HG03469 (cell line): ENCODE measurements at regions not wholly inside any gene's neighbourhood (a gene's known extent, or its start where the extent isn't known, plus 50 kb on each side); places are given as distances from the start of the nearest gene placed in this dataset.

ENCODE experiments used
- ATAC-seq: cut with Tn5 transposase; IDR thresholded peaks from one replicate; pipeline ENCODE4 v1.9.1; 2021; ENCODE audit warnings: mild to moderate bottlenecking, moderate library complexity, moderate number of reproducible peaks; ENCODE audit not compliant: unreplicated experiment

GRCh38 chr13:53463106-53463505 is 434.5 kb downstream of the OLFM4 start:
- ATAC-seq, result no peak

DNA sequence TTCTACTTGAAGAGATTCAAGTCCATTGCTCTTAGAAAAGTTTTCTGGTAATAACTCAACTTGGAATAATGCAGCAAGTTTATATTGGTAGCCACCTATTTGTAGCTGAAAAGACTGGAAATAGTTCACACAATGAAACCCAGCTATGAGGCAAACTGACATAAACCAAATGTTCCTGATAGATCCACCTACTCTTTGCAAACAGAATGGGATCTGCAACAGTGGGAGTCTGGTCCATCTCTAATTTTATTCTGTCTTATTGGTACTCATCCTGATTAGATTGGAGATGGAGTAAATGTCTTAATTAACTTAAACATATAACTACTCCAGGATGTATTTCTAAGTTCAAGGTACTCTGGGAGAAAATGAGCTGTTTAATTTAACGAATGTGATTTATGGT is 438.0 kb downstream of the OLFM4 start:
- no peak for ATAC-seq

DNA sequence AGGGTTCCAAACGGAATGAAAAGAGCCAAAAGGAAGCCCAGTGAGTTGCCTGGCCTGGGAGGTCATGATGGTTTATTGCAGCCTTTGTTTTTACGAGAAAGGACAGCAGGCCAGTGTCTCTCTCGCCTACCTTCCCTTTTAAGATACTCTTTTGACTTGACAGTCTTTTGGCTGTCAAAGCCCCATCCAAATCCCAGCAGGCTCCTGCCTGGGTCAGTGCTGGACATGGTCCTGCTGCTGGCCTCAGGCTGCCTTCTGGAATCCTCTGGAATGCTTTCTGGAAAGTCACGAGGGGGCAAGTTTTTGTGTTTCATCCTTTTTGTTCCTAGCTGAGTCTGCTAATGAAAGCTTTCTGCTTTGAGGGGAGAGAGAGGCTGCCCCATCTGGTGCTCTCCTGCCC is 444.8 kb downstream of the OLFM4 start:
- ATAC-seq, result no peak

DNA sequence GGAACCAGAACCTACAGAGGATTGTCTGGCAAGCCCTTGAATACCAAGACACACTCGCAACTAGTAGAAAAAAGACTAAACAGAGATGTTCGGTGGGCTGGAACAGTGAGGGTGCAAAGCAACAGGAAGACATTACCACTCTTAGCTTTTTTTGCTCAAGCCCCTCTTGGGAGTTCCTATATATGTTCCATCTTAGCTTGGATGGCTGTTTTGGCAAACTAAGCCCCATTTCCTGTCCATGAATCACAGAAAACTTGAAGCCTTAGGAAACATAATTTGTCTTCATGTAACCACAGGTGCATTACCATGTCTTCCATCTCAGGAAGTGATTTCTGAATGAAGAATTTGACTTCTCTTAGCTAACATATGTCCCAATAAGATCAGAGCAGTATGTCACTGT is 446.3 kb downstream of the OLFM4 start:
- no peak for ATAC-seq

DNA sequence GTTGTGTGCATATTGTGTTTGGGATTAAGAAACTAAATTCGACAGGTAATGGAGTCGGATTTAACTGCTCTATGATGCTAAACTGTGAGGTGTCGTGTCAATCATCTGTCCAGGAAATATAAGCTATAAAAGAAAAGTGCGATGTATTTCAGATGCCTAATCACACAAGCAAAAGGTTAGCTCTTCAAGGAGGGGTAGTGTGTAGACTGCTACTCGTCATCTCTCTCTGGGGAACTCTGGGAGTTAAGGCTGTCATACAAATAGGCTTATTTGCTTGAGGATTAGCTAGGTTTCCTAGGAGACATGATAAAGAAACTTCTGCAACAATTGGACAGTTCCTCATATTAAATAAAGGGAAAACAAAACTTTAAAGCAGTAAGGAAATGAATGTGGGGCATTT is 462.1 kb downstream of the OLFM4 start:
- ATAC-seq, result no peak

DNA sequence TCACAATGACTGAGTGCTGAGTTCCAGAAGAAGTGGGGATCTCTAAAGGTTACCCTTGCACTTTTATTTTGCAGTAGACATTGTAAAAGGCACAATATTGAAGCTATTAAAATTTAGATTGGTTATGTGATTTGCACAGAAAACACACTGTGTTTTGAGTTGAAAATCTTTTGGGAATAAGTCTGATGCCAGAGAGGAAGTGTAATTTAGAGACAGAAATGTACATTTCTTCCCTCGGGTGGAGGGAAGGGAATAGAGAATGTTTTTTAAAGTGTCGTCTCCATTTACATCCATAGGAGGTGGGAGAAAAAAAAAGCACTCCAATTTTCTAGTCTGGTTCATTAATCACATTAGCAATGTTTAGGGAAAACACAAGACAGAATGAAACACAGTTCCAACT is 465.8 kb downstream of the OLFM4 start:
- no peak for ATAC-seq

DNA sequence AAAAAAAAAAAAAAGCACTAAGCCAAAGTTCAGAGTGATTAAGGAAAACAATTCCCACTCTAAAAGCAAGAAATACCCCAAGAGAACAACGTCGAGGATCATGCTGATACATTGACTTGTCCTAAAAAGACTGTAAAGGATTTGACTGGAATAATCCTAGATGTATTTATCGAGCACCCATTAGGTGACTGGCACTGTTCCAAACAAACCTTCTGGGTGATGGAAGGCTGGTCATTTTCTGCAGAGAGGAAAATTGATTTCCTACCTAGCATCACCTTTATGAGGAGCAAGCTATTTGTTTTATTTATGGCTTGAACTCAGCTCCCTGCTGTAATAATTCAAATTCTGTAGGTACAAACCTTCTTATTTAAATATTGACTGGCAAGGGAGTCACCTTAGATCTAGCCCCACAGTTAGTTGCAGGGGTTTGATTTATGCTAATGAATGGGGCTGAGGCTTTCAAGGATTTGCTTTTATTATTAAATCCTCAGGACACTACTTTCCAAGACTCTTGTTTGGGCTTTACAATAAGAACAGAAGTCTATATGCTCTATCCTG is 471.0 kb downstream of the OLFM4 start:
- ATAC-seq, result no peak

GRCh38 chr13:53501387-53501786 is 472.8 kb downstream of the OLFM4 start:
- no peak for ATAC-seq

DNA sequence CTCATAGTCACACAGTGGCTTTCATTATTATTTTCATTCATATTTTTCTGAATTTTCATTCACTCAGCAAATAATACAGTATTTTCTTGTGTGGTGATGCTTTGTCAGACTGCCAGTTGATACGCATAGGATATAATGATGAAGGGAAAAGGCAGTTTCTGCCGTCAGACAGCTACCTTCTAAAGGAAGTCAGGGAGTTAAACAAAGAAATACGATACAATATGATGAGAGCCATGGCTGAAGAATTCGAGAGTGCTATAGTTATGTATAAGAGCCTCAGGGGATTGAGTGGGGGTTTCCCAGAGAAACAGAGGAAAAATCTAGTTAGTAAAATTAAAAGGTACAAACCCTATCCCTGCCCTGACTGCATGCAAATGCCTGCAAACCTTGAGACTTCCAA is 479.1 kb downstream of the OLFM4 start:
- no peak for ATAC-seq

GRCh38 chr13:53512635-53513034 is 484.0 kb downstream of the OLFM4 start:
- ATAC-seq, result no peak

DNA sequence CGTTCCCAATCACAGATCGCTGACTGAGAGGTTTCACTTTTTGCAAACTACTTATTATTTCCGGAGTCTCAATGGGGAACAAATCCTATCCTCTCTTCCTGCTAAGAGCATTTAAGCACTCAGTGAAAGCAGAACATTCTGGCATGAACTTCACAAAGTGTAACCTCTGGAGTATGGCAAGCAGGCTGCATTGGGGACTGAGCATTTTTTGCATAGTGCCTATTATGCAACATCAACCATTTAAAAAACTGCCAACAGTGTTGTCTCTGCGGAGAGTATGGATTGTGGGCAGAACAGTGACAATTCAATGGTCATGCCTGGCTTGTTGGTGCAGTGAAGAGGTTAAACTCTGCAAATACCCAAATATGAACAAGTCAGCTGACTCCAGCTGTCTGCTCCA is 484.6 kb downstream of the OLFM4 start:
- ATAC-seq, result no peak

DNA sequence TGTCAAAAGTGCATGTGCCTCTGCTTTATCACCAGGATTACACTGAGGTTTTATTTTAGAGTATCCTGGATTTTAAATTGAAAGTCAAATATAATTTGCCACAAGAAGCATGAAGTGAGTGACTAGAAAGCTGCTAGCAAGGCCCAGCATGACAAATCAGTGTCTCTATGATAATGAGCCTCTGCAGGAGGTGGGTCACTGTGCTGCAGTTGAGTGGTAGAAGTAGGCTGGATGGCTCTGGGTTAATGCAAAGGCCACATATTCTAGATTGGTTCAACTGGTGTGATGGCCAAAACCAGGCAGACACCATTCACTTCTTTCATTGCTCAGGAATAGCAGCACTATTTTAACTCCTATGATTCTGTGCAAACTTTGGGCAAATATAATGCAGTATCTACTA is 491.5 kb downstream of the OLFM4 start:
- no peak for ATAC-seq

DNA sequence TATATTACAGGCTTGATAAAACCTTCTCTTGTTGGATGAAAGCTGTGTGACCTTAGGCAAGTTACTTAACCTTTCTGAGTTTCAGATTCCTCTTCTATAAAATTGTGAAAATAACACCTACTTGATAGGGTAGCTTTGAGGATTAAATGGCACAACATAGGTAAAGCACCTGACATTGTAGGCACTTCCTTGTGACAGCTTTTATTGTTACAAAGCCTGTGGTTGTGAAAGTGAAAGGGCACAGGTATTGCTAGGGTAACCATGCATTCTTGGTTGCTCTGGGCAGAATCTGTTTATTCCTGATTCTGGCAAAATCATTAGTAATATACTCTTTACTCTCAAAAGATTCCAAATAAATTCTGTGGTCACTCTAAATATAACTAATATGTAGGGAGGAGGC is 493.4 kb downstream of the OLFM4 start:
- ATAC-seq, result no peak

DNA sequence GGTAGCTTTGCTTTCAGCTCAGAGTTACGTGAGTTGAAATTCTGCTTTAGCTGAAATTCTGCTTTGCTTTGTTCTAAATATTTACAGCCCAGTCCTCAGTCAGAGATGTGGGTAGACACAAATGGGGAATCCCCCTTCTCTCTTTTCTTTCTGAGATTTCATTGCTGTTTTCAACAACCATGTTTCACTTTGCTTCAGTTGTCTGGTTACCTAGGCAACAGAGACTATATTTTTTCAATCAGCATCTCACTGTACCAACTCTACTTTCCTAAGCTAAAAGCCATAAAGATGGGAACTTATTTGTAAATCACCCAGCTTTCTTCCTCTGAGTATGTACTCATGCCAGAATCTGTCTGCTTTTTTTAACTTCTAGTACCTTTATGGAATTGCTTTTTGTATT is 509.0 kb downstream of the OLFM4 start:
- no peak for ATAC-seq

GRCh38 chr13:53545340-53545941 is 516.8 kb downstream of the OLFM4 start:
- no peak for ATAC-seq

DNA sequence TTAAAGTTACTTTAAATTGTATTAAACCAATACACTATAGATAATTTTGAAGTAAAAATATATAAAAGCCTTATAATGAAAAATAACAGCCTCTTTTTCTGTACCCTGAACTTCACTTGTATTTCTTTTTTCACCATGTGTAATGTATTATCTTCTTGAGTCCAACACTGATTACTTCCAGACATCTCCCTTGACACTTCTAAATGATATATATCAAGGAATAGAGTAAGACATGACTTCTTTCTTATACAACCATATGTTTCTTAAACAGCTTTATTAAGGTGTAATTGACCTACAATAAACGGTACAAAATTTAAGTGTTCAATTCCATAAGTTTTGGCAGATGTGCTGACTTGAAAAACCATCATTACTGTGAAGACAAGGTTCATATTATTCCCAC is 531.9 kb downstream of the OLFM4 start:
- no peak for ATAC-seq

DNA sequence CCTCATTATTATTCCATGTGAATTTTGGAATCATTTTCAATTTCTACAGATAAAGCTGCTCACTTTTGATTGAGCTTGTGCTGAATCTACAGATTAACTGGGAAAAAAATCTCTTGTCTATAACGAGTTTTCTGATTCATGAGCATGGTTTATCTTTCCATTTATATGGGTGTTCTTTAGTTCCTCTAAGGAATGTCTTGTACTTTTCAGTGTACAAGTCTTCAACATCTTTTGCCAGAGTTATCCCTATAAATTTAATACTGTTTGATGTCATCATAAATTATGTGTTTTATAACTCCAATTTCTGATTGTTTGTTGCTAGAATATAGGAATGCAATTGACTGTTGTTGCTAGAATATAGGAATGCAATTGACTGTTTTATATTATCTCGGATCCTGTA is 533.8 kb downstream of the OLFM4 start:
- ATAC-seq, result no peak

GRCh38 chr13:53568491-53568890 is 539.9 kb downstream of the OLFM4 start:
- no peak for ATAC-seq

- ATAC-seq, result no peak
Observed at GRCh38 chr13:53569453-53569852, 540.8 kb downstream of the OLFM4 start.

DNA sequence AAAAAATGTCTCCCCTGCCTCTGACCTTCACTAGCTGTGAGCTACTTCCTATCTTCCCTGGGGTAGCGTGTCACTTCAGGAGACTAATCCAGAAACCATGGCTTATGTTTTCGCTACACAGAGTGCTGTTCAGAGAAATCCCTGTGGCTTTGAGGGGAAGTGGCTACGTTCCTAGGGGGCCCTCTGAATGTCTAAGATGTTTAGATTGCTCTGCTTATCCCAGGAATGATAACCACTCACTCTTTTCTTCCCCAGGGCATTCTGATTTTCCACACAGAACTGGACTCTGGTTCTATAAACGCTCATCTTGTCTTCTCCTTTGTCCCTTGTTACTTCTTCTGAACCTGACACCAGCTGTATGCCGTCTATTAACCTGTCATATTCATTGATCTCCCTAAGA is 572.5 kb downstream of the OLFM4 start:
- no peak for ATAC-seq

DNA sequence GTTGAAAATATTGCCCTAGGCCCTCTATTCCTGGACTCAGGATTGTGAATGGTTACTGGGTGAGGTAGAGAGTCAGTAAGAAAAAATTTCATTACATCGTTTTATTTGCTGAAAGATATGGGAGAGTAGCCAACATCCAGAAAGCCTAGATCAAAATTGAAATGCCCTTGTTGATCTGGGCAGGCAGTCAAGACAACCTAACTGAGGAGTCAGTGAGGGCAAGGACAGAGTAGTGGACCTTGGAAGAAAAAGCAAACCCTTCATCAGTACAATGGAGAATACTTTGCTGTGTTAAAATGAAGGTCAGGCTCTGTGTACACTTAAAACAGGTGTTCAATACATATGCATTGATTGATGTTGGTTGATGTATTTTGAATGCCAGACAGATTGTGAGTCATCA is 576.7 kb downstream of the OLFM4 start:
- no peak for ATAC-seq

DNA sequence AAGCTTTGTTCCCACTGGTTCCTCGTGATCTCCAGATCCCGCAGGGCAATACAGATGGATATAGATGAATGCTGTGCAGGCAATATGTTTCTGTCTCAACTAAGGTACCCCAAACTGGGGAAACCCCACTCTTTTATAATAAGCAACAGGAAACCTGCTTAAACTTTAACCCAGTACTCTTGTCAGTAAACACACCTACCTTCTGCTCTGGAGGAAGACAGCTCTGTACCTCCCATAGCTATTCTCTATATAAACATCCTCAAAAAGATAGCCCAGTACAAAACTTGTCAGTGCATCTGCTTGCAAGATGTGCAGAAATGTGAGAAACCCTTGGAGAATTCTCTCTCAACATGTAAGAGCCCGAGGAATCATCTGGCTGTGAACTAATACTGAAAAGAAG is 583.6 kb downstream of the OLFM4 start:
- no peak for ATAC-seq

GRCh38 chr13:53622456-53622855 is 593.8 kb downstream of the OLFM4 start:
- ATAC-seq, result no peak
